ENCODE measurements at regions not wholly inside any gene's neighbourhood (a gene's known extent, or its start where the extent isn't known, plus 50 kb on each side); places are given as distances from the start of the nearest gene placed in this dataset.
"Not testable (repeated sequence)": the region's sequence is repeated elsewhere in the genome, so short reads cannot be mapped to it uniquely, and the experiment has no call there.

GRCh38 chr5:143524338-143524945 is 121.0 kb upstream of the NR3C1 start:
- DNase-seq (ENCODE audit: extremely low spot score) = no peak
- POLR2A ChIA-PET = no interaction called here
- TF ChIP-seq FOXK2 (IDR thresholded peaks at IDR 0.05) = no peak
- no peak for TF ChIP-seq FOXA1 (IDR thresholded peaks at IDR 0.05)
- TF ChIP-seq FOXM1 (IDR thresholded peaks at IDR 0.05; ENCODE audit: borderline replicate concordance) = no peak
- no peak for TF ChIP-seq HDGF (IDR thresholded peaks at IDR 0.05; ENCODE audit: borderline replicate concordance)
- no peak for TF ChIP-seq PKNOX1 (IDR thresholded peaks at IDR 0.05)
- CTCF ChIA-PET = no interaction called here

- DNase-seq (ENCODE audit: extremely low spot score) = no peak
- no peak for TF ChIP-seq L3MBTL2 (conservative IDR thresholded peaks at IDR 0.05)
- ChIA-PET POLR2A (interaction anchor here (1.3 kb wide), 1 partner anchor 14 kb away, joined by 3 read pairs; no protein-coding TSS in a partner anchor), CTCF (no interaction called here)
Measured at GRCh38 chr5:143521846-143522400, 118.4 kb upstream of the NR3C1 start.

GRCh38 chr5:143521141-143521540 is 117.7 kb upstream of the NR3C1 start:
- ChIA-PET POLR2A (interaction anchor here (1.3 kb wide), 1 partner anchor 14 kb away, joined by 3 read pairs; no protein-coding TSS in a partner anchor), CTCF (no interaction called here)
- no peak for DNase-seq (ENCODE audit: extremely low spot score)
- no peak for TF ChIP-seq LEF1 (IDR thresholded peaks at IDR 0.05; ENCODE audit: borderline replicate concordance)
- no peak for TF ChIP-seq CTBP1 (IDR thresholded peaks at IDR 0.05; ENCODE audit: borderline replicate concordance)
- no peak for TF ChIP-seq FOXM1 (IDR thresholded peaks at IDR 0.05; ENCODE audit: borderline replicate concordance)
- no peak for TF ChIP-seq TARDBP (IDR thresholded peaks at IDR 0.05)
- TF ChIP-seq FOXA1 (IDR thresholded peaks at IDR 0.05) = no peak
- no peak for TF ChIP-seq NFRKB (IDR thresholded peaks at IDR 0.05)
- TF ChIP-seq L3MBTL2 (conservative IDR thresholded peaks at IDR 0.05) = no peak
- TF ChIP-seq SUZ12 (IDR thresholded peaks at IDR 0.05) = no peak
- TF ChIP-seq PKNOX1 (IDR thresholded peaks at IDR 0.05) = no peak
- TF ChIP-seq FOXK2 (IDR thresholded peaks at IDR 0.05) = no peak

- DNase-seq (ENCODE audit: extremely low spot score); POLR2A ChIA-PET: not testable (repeated sequence)
- CTCF ChIA-PET = interaction anchor here (0.7 kb wide), 1 partner anchor 1765 kb away, joined by 3 read pairs; no protein-coding TSS in a partner anchor
Measured at GRCh38 chr5:143519215-143519614, 115.7 kb upstream of the NR3C1 start.

GRCh38 chr5:143517824-143518223 is 114.3 kb upstream of the NR3C1 start:
- CTCF ChIA-PET = interaction anchor here (0.6 kb wide), 1 partner anchor 369 kb away, joined by 3 read pairs; no protein-coding TSS in a partner anchor
- POLR2A ChIA-PET; DNase-seq (ENCODE audit: extremely low spot score): not testable (repeated sequence)

GRCh38 chr5:143516249-143516648 is 112.8 kb upstream of the NR3C1 start:
- TF ChIP-seq SP1 (IDR thresholded peaks at IDR 0.05) (no peak), SUZ12 (IDR thresholded peaks at IDR 0.05) (no peak), BHLHE40 (IDR thresholded peaks at IDR 0.05; ENCODE audit: borderline replicate concordance) (no peak), NFRKB (IDR thresholded peaks at IDR 0.05) (no peak), FOXA1 (IDR thresholded peaks at IDR 0.05) (no peak), FOXK2 (IDR thresholded peaks at IDR 0.05) (no peak), LEF1 (IDR thresholded peaks at IDR 0.05; ENCODE audit: borderline replicate concordance) (no peak), ELF4 (IDR thresholded peaks at IDR 0.05) (no peak), PKNOX1 (IDR thresholded peaks at IDR 0.05) (no peak), HDGF (IDR thresholded peaks at IDR 0.05; ENCODE audit: borderline replicate concordance) (no peak), ARNT (IDR thresholded peaks at IDR 0.05) (no peak), ZNF384 (IDR thresholded peaks at IDR 0.05) (no peak), CTBP1 (IDR thresholded peaks at IDR 0.05; ENCODE audit: borderline replicate concordance) (no peak), FOXM1 (IDR thresholded peaks at IDR 0.05; ENCODE audit: borderline replicate concordance) (no peak), L3MBTL2 (conservative IDR thresholded peaks at IDR 0.05) (no peak)
- ChIA-PET POLR2A (no interaction called here), CTCF (no interaction called here)
- DNase-seq (ENCODE audit: extremely low spot score) = no peak

GRCh38 chr5:143515829-143516228 is 112.3 kb upstream of the NR3C1 start:
- ChIA-PET POLR2A (no interaction called here), CTCF (no interaction called here)
- TF ChIP-seq BHLHE40 (IDR thresholded peaks at IDR 0.05; ENCODE audit: borderline replicate concordance) (no peak), HDGF (IDR thresholded peaks at IDR 0.05; ENCODE audit: borderline replicate concordance) (no peak)
- DNase-seq (ENCODE audit: extremely low spot score) = no peak
